ENCODE measurements at regions not wholly inside any gene's neighbourhood (a gene's known extent, or its start where the extent isn't known, plus 50 kb on each side); places are given as distances from the start of the nearest gene placed in this dataset.

DNA sequence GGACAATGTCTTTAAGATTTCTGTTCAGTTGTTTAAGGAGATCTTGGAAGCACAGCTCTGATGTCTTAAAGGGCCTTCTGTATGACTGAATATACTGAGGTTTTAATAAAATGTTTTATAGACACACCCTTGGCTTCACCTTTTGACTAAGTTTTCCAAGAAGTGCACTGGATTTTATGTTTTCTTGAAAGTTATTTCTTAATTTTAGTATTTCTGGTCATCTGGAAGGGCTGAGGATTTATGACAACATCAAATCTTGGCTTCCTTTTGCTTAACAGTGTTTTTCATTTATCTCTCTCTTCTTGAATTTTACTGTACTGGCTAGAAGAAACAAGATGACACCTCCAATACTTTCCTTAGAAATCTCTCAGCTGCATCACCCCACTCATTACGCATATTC is 2423.4 kb downstream of the LRRC4C start:
- Histone ChIP-seq H3K4me3 (ENCODE audit: insufficient read depth, low read depth, low read length) (no peak overlapping the region), H4K20me1 (ENCODE audit: insufficient read depth, low read length) (no peaks in the 10 kb centered on the region), H3K4me1 (ENCODE audit: insufficient read depth, low read length) (no peaks in the 10 kb centered on the region), H3K27me3 (ENCODE audit: insufficient read depth, low read length) (no peaks in the 10 kb centered on the region), H3K36me3 (ENCODE audit: insufficient read depth, low read length) (no peaks in the 10 kb centered on the region), H3K9me3 (ENCODE audit: insufficient read depth, low read depth, low read length) (no peaks in the 10 kb centered on the region), H3K4me2 (ENCODE audit: low read length) (no peak overlapping the region), H3K79me2 (ENCODE audit: insufficient read depth, low read length) (no peaks in the 10 kb centered on the region), H2AFZ (ENCODE audit: low read depth, low read length) (no peak overlapping the region), H3K9ac (ENCODE audit: low read length) (no peak overlapping the region), H3K27ac (ENCODE audit: low read depth, low read length) (no peak overlapping the region)
- DNase-seq (ENCODE audit: low read depth) = no peak
- no peak for TF ChIP-seq CTCF (IDR thresholded peaks at IDR 0.05; ENCODE audit: insufficient read depth, low read depth, low read length)
- TF ChIP-seq EZH2 (IDR thresholded peaks at IDR 0.05; ENCODE audit: insufficient read depth, low read length) = no peak
- no peaks in the 10 kb centered on the region for H3K27me3 Mint-ChIP-seq (ENCODE audit: low read depth, unreplicated experiment)
- H3K27ac Mint-ChIP-seq (ENCODE audit: unreplicated experiment) = no peak overlapping the region
- FAIRE-seq = no peak
- H3K4me3 Mint-ChIP-seq (ENCODE audit: unreplicated experiment) = no peak overlapping the region
- no peaks in the 10 kb centered on the region for H3K36me3 Mint-ChIP-seq (ENCODE audit: low read depth, unreplicated experiment)
- H3K9me3 Mint-ChIP-seq (ENCODE audit: unreplicated experiment) = peaks cover 5% of the 10 kb centered on the region
- no peaks in the 10 kb centered on the region for H3K4me1 Mint-ChIP-seq (ENCODE audit: low read depth, unreplicated experiment)

GRCh38 chr11:39021539-39021938 is 2423.5 kb upstream of the RAG2 start:
- no peak overlapping the region for H3K9ac ChIP-seq (ENCODE audit: low read length)
- no peaks in the 10 kb centered on the region for H3K9me3 ChIP-seq (ENCODE audit: insufficient read depth, low read depth, low read length)
- H3K4me1 Mint-ChIP-seq (ENCODE audit: low read depth, unreplicated experiment) = no peaks in the 10 kb centered on the region
- no peak overlapping the region for H3K4me3 ChIP-seq (ENCODE audit: insufficient read depth, low read depth, low read length)
- no peaks in the 10 kb centered on the region for H3K9me3 Mint-ChIP-seq (ENCODE audit: unreplicated experiment)
- DNase-seq (ENCODE audit: low read depth) = no peak
- H3K27ac Mint-ChIP-seq (ENCODE audit: unreplicated experiment) = no peak overlapping the region
- FAIRE-seq = no peak
- no peak for TF ChIP-seq EZH2 (IDR thresholded peaks at IDR 0.05; ENCODE audit: insufficient read depth, low read length)
- TF ChIP-seq CTCF (IDR thresholded peaks at IDR 0.05; ENCODE audit: insufficient read depth, low read depth, low read length) = no peak
- no peak overlapping the region for H3K4me2 ChIP-seq (ENCODE audit: low read length)
- no peaks in the 10 kb centered on the region for H4K20me1 ChIP-seq (ENCODE audit: insufficient read depth, low read length)
- no peak overlapping the region for H3K4me3 Mint-ChIP-seq (ENCODE audit: unreplicated experiment)
- H2AFZ ChIP-seq (ENCODE audit: low read depth, low read length) = no peak overlapping the region
- H3K4me1 ChIP-seq (ENCODE audit: insufficient read depth, low read length) = no peaks in the 10 kb centered on the region
- H3K27me3 Mint-ChIP-seq (ENCODE audit: low read depth, unreplicated experiment) = no peaks in the 10 kb centered on the region
- H3K36me3 Mint-ChIP-seq (ENCODE audit: low read depth, unreplicated experiment) = no peaks in the 10 kb centered on the region
- H3K79me2 ChIP-seq (ENCODE audit: insufficient read depth, low read length) = no peaks in the 10 kb centered on the region
- H3K27ac ChIP-seq (ENCODE audit: low read depth, low read length) = no peak overlapping the region
- H3K36me3 ChIP-seq (ENCODE audit: insufficient read depth, low read length) = no peaks in the 10 kb centered on the region
- H3K27me3 ChIP-seq (ENCODE audit: insufficient read depth, low read length) = no peaks in the 10 kb centered on the region

- no peak overlapping the region for H3K27ac ChIP-seq (ENCODE audit: low read depth, low read length)
- Mint-ChIP-seq H3K27ac (ENCODE audit: unreplicated experiment) (no peak overlapping the region), H3K27me3 (ENCODE audit: low read depth, unreplicated experiment) (no peaks in the 10 kb centered on the region), H3K4me1 (ENCODE audit: low read depth, unreplicated experiment) (no peaks in the 10 kb centered on the region), H3K4me3 (ENCODE audit: unreplicated experiment) (no peak overlapping the region), H3K36me3 (ENCODE audit: low read depth, unreplicated experiment) (no peaks in the 10 kb centered on the region), H3K9me3 (ENCODE audit: unreplicated experiment) (peaks cover 2% of the 10 kb centered on the region)
- no peaks in the 10 kb centered on the region for H3K36me3 ChIP-seq (ENCODE audit: insufficient read depth, low read length)
- no peaks in the 10 kb centered on the region for H4K20me1 ChIP-seq (ENCODE audit: insufficient read depth, low read length)
- H3K4me1 ChIP-seq (ENCODE audit: insufficient read depth, low read length) = no peaks in the 10 kb centered on the region
- no peak overlapping the region for H2AFZ ChIP-seq (ENCODE audit: low read depth, low read length)
- H3K9ac ChIP-seq (ENCODE audit: low read length) = no peak overlapping the region
- H3K4me3 ChIP-seq (ENCODE audit: insufficient read depth, low read depth, low read length) = no peak overlapping the region
- no peaks in the 10 kb centered on the region for H3K79me2 ChIP-seq (ENCODE audit: insufficient read depth, low read length)
- no peak for FAIRE-seq
- no peaks in the 10 kb centered on the region for H3K9me3 ChIP-seq (ENCODE audit: insufficient read depth, low read depth, low read length)
- no peaks in the 10 kb centered on the region for H3K27me3 ChIP-seq (ENCODE audit: insufficient read depth, low read length)
- no peak for TF ChIP-seq EZH2 (IDR thresholded peaks at IDR 0.05; ENCODE audit: insufficient read depth, low read length)
- no peak for TF ChIP-seq CTCF (IDR thresholded peaks at IDR 0.05; ENCODE audit: insufficient read depth, low read depth, low read length)
- DNase-seq (ENCODE audit: low read depth) = no peak
- H3K4me2 ChIP-seq (ENCODE audit: low read length) = no peak overlapping the region
Measured at GRCh38 chr11:39011797-39012196, 2413.8 kb upstream of the RAG2 start.
